ENCODE measurements at regions not wholly inside any gene's neighbourhood (a gene's known extent, or its start where the extent isn't known, plus 50 kb on each side); places are given as distances from the start of the nearest gene placed in this dataset.

GRCh38 chr18:56173542-56174220, 464.7 kb downstream of the TXNL1 start:
- no peaks in the 10 kb centered on the region for H3K36me3 ChIP-seq (replicated peaks)
- no peak for DNase-seq (ENCODE audit: low spot score in 2 of 2)
- H3K4me1 ChIP-seq, result no peaks in the 10 kb centered on the region; the same call in 1 of the 2 replicates
- in situ Hi-C loops (cut with MboI; ENCODE audit: low sequenced_read_pairs), result no loop called here
- H3K9me3 ChIP-seq, result no peaks in the 10 kb centered on the region
- H3K27me3 ChIP-seq (ENCODE audit: low read depth), result no peaks in the 10 kb centered on the region
- H3K4me3 ChIP-seq, result no peak overlapping the region

GRCh38 chr18:56172527-56172926, 465.9 kb downstream of the TXNL1 start:
- H3K27me3 ChIP-seq (ENCODE audit: low read depth), result no peaks in the 10 kb centered on the region
- DNase-seq (ENCODE audit: low spot score in 2 of 2), result no peak
- H3K9me3 ChIP-seq, result no peaks in the 10 kb centered on the region
- no peak overlapping the region for H3K4me3 ChIP-seq
- in situ Hi-C loops (cut with MboI; ENCODE audit: low sequenced_read_pairs), result no loop called here
- no peaks in the 10 kb centered on the region for H3K36me3 ChIP-seq (replicated peaks)
- peaks cover 6% of the 10 kb centered on the region; the same call in 1 of the 2 replicates for H3K4me1 ChIP-seq

GRCh38 chr18:56171848-56172247, 466.5 kb downstream of the TXNL1 start:
- H3K9me3 ChIP-seq, result no peaks in the 10 kb centered on the region; the same call in 1 of the 2 replicates
- no peak overlapping the region for H3K4me3 ChIP-seq
- no peak for DNase-seq (ENCODE audit: low spot score in 2 of 2)
- in situ Hi-C loops (cut with MboI; ENCODE audit: low sequenced_read_pairs), result no loop called here
- no peaks in the 10 kb centered on the region for H3K36me3 ChIP-seq (replicated peaks)
- H3K27me3 ChIP-seq (ENCODE audit: low read depth), result no peaks in the 10 kb centered on the region
- H3K4me1 ChIP-seq, result peaks cover 6% of the 10 kb centered on the region; the same call in 1 of the 2 replicates

- Histone ChIP-seq H3K27me3 (ENCODE audit: low read depth) (no peaks in the 10 kb centered on the region), H3K4me1 (peaks cover 6% of the 10 kb centered on the region; the same call in 1 of the 2 replicates), H3K36me3 (replicated peaks) (no peaks in the 10 kb centered on the region), H3K4me3 (no peak overlapping the region), H3K9me3 (no peaks in the 10 kb centered on the region; the same call in 1 of the 2 replicates)
- in situ Hi-C loops (cut with MboI; ENCODE audit: low sequenced_read_pairs), result no loop called here
- DNase-seq (ENCODE audit: low spot score in 2 of 2), result no peak
These were observed 470.2 kb downstream of the TXNL1 start for GRCh38 chr18:56168049-56168781.

GRCh38 chr18:56167366-56167765, 471.0 kb downstream of the TXNL1 start:
- Histone ChIP-seq H3K27me3 (ENCODE audit: low read depth) (no peaks in the 10 kb centered on the region), H3K36me3 (replicated peaks) (no peaks in the 10 kb centered on the region), H3K9me3 (no peaks in the 10 kb centered on the region; the same call in 1 of the 2 replicates), H3K4me1 (peaks cover 6% of the 10 kb centered on the region; the same call in 1 of the 2 replicates), H3K4me3 (no peak overlapping the region)
- DNase-seq (ENCODE audit: low spot score in 2 of 2), result no peak
- in situ Hi-C loops (cut with MboI; ENCODE audit: low sequenced_read_pairs), result no loop called here

GRCh38 chr18:56166914-56167313, 471.5 kb downstream of the TXNL1 start:
- H3K36me3 ChIP-seq (replicated peaks), result no peaks in the 10 kb centered on the region
- in situ Hi-C loops (cut with MboI; ENCODE audit: low sequenced_read_pairs), result no loop called here
- H3K4me1 ChIP-seq, result peaks cover 6% of the 10 kb centered on the region; the same call in 1 of the 2 replicates
- no peaks in the 10 kb centered on the region; the same call in 1 of the 2 replicates for H3K9me3 ChIP-seq
- no peaks in the 10 kb centered on the region for H3K27me3 ChIP-seq (ENCODE audit: low read depth)
- H3K4me3 ChIP-seq, result no peak overlapping the region
- no peak for DNase-seq (ENCODE audit: low spot score in 2 of 2)

- no peak for DNase-seq (ENCODE audit: low spot score in 2 of 2)
- H3K4me3 ChIP-seq, result no peak overlapping the region
- H3K36me3 ChIP-seq (replicated peaks), result no peaks in the 10 kb centered on the region
- no peaks in the 10 kb centered on the region; the same call in 1 of the 2 replicates for H3K9me3 ChIP-seq
- in situ Hi-C loops (cut with MboI; ENCODE audit: low sequenced_read_pairs), result no loop called here
- H3K4me1 ChIP-seq, result peaks cover 6% of the 10 kb centered on the region; the same call in 1 of the 2 replicates
- H3K27me3 ChIP-seq (ENCODE audit: low read depth), result no peaks in the 10 kb centered on the region
These were observed 472.6 kb downstream of the TXNL1 start for GRCh38 chr18:56165601-56166355.

GRCh38 chr18:56162311-56163265, 475.8 kb downstream of the TXNL1 start:
- H3K27me3 ChIP-seq (ENCODE audit: low read depth), result no peaks in the 10 kb centered on the region
- no peak overlapping the region for H3K4me3 ChIP-seq
- DNase-seq (ENCODE audit: low spot score in 2 of 2), result no peak
- H3K9me3 ChIP-seq, result no peaks in the 10 kb centered on the region; the same call in 1 of the 2 replicates
- in situ Hi-C loops (cut with MboI; ENCODE audit: low sequenced_read_pairs), result no loop called here
- no peaks in the 10 kb centered on the region for H3K36me3 ChIP-seq (replicated peaks)
- no peaks in the 10 kb centered on the region for H3K4me1 ChIP-seq

GRCh38 chr18:56161566-56162260, 476.7 kb downstream of the TXNL1 start:
- Histone ChIP-seq H3K4me1 (no peaks in the 10 kb centered on the region), H3K4me3 (no peak overlapping the region), H3K36me3 (replicated peaks) (no peaks in the 10 kb centered on the region), H3K9me3 (no peaks in the 10 kb centered on the region), H3K27me3 (ENCODE audit: low read depth) (no peaks in the 10 kb centered on the region)
- in situ Hi-C loops (cut with MboI; ENCODE audit: low sequenced_read_pairs), result no loop called here
- DNase-seq (ENCODE audit: low spot score in 2 of 2), result no peak

- H3K27me3 ChIP-seq (ENCODE audit: low read depth), result no peaks in the 10 kb centered on the region
- DNase-seq (ENCODE audit: low spot score in 2 of 2), result no peak
- no peaks in the 10 kb centered on the region for H3K9me3 ChIP-seq
- no peak overlapping the region for H3K4me3 ChIP-seq
- no peaks in the 10 kb centered on the region for H3K4me1 ChIP-seq
- in situ Hi-C loops (cut with MboI; ENCODE audit: low sequenced_read_pairs), result no loop called here
- no peaks in the 10 kb centered on the region for H3K36me3 ChIP-seq (replicated peaks)
These were observed 479.7 kb downstream of the TXNL1 start for GRCh38 chr18:56158676-56159075.

GRCh38 chr18:56157541-56157940, 480.9 kb downstream of the TXNL1 start:
- no peak for DNase-seq (ENCODE audit: low spot score in 2 of 2)
- no peaks in the 10 kb centered on the region for H3K36me3 ChIP-seq (replicated peaks)
- no peaks in the 10 kb centered on the region for H3K27me3 ChIP-seq (ENCODE audit: low read depth)
- in situ Hi-C loops (cut with MboI; ENCODE audit: low sequenced_read_pairs), result no loop called here
- H3K4me3 ChIP-seq, result no peak overlapping the region
- H3K9me3 ChIP-seq, result no peaks in the 10 kb centered on the region
- H3K4me1 ChIP-seq, result no peaks in the 10 kb centered on the region

- peaks cover 3% of the 10 kb centered on the region; the same call in 1 of the 2 replicates for H3K4me1 ChIP-seq
- no peak for DNase-seq (ENCODE audit: low spot score in 2 of 2)
- H3K4me3 ChIP-seq, result no peak overlapping the region
- in situ Hi-C loops (cut with MboI; ENCODE audit: low sequenced_read_pairs), result no loop called here
- no peaks in the 10 kb centered on the region for H3K36me3 ChIP-seq (replicated peaks)
- no peaks in the 10 kb centered on the region for H3K27me3 ChIP-seq (ENCODE audit: low read depth)
- no peaks in the 10 kb centered on the region for H3K9me3 ChIP-seq
These were observed 485.7 kb downstream of the TXNL1 start for GRCh38 chr18:56152551-56153310.

Measured in HAP-1 (cell line).